ENCODE measurements at regions not wholly inside any gene's neighbourhood (a gene's known extent, or its start where the extent isn't known, plus 50 kb on each side); places are given as distances from the start of the nearest gene placed in this dataset.

- TF ChIP-seq CTCF (IDR thresholded peaks at IDR 0.05) = no peak
- TF ChIP-seq POLR2A (IDR thresholded peaks at IDR 0.05) = no peak
These were observed 59.8 kb upstream of the CD82 start for GRCh38 chr11:44505581-44506054.

Measured in thyroid gland (tissue), 4 donors.